ENCODE measurements at regions not wholly inside any gene's neighbourhood (a gene's known extent, or its start where the extent isn't known, plus 50 kb on each side); places are given as distances from the start of the nearest gene placed in this dataset.

GRCh38 chr5:2373631-2374030 is 377.8 kb downstream of the IRX2 start:
- TF ChIP-seq CTCF (IDR thresholded peaks at IDR 0.05 in 8 of 11, conservative IDR thresholded peaks at IDR 0.05 in 3 of 11) (no peak), POLR2A (IDR thresholded peaks at IDR 0.05) (no peak)

All from spleen (tissue), 7 donors.